Neural cell (in vitro differentiated cells): ENCODE measurements at regions not wholly inside any gene's neighbourhood (a gene's known extent, or its start where the extent isn't known, plus 50 kb on each side); places are given as distances from the start of the nearest gene placed in this dataset.

Experiments
- EZH2 ChIP-seq: fragments of 200-600, 300-800 bp; shearing (Covaris generic), sonication (generic); IDR thresholded peaks from 2 replicates; pipeline ENCODE4 v1.6.1; 2014; ENCODE audit warnings: antibody characterized with exemption, low read length, borderline replicate concordance, mild to moderate bottlenecking; ENCODE audit not compliant: insufficient read depth, poor library complexity, severe bottlenecking
- MXI1 ChIP-seq: fragments of 450-650 bp; conservative IDR thresholded peaks from 2 replicates; pipeline ENCODE4 v1.6.1; 2014; ENCODE audit warnings: antibody characterized with exemption, mild to moderate bottlenecking; ENCODE audit not compliant: poor library complexity, severe bottlenecking
- POLR2AphosphoS5 ChIP-seq: IDR thresholded peaks from 2 replicates; pipeline ENCODE4 v1.6.1; 2012
- TF ChIP-seq, protein P1 (sequence below): fragments of 450-650 bp; IDR thresholded peaks from 2 replicates; pipeline ENCODE4 v1.5.1; 2014; ENCODE audit warnings: antibody characterized with exemption, mild to moderate bottlenecking, moderate library complexity; ENCODE audit not compliant: poor library complexity, severe bottlenecking

DNA sequence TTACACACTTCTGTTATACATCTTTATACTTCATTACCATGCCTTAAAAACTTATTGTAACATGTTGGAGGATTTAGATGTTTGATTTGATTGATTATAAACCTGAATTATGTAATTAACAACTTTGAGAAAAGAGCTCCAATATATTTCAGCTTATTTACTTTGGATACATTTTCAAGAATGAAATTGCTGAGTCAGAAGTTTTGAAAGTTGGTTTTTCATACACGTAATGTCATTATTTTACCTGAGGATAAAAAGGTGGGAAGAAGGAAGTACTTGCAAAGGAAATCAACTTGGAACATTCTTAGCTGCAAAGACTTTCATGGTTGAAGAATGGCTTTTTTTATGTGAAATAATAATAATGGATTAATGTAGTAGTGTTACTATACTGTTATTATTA is 677.2 kb downstream of the FAM181B start:
- TF ChIP-seq, protein P1, sequence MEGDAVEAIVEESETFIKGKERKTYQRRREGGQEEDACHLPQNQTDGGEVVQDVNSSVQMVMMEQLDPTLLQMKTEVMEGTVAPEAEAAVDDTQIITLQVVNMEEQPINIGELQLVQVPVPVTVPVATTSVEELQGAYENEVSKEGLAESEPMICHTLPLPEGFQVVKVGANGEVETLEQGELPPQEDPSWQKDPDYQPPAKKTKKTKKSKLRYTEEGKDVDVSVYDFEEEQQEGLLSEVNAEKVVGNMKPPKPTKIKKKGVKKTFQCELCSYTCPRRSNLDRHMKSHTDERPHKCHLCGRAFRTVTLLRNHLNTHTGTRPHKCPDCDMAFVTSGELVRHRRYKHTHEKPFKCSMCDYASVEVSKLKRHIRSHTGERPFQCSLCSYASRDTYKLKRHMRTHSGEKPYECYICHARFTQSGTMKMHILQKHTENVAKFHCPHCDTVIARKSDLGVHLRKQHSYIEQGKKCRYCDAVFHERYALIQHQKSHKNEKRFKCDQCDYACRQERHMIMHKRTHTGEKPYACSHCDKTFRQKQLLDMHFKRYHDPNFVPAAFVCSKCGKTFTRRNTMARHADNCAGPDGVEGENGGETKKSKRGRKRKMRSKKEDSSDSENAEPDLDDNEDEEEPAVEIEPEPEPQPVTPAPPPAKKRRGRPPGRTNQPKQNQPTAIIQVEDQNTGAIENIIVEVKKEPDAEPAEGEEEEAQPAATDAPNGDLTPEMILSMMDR, result no peak
- TF ChIP-seq EZH2 (no peak), POLR2AphosphoS5 (no peak), MXI1 (no peak)
